WTC11 (cell line): ENCODE measurements at regions not wholly inside any gene's neighbourhood (a gene's known extent, or its start where the extent isn't known, plus 50 kb on each side); places are given as distances from the start of the nearest gene placed in this dataset.

Experiments used
- ATAC-seq: fragments of 200-7000 bp; cut with Tn5 transposase; 2 replicates; pipeline ENCODE4 v1.10.0; 2021; ENCODE audit warnings: mild to moderate bottlenecking, moderate library complexity
- CTCF ChIA-PET: fragments of 300-600 bp; sonication (Branson Sonifier 250); formaldehyde crosslinking; loops from one replicate; lab custom pipeline; 2021; ENCODE audit warnings: antibody characterized with exemption; lab: Charles Lee
- POLR2A ChIA-PET: fragments of 350-600 bp; sonication (Branson Sonifier 250); formaldehyde crosslinking; loops from one replicate; lab custom pipeline; 2021; ENCODE audit warnings: antibody characterized with exemption; lab: Charles Lee
- DNase-seq: peaks from one replicate; pipeline ENCODE4 v3.0.0; 2021; ENCODE audit warnings: low spot score
- H3K27ac Mint-ChIP-seq: 2 replicates; pipeline ENCODE4 v1.8.0; 2021; ENCODE audit warnings: mixed read lengths
- H3K27me3 Mint-ChIP-seq: 2 replicates; pipeline ENCODE4 v1.8.0; 2021; ENCODE audit warnings: low read depth, mild to moderate bottlenecking, moderate library complexity, mixed read lengths
- H3K36me3 Mint-ChIP-seq: 2 replicates; pipeline ENCODE4 v1.8.0; 2021; ENCODE audit warnings: mixed read lengths
- H3K4me1 Mint-ChIP-seq: 2 replicates; pipeline ENCODE4 v1.8.0; 2022; ENCODE audit warnings: mixed read lengths
- H3K4me3 Mint-ChIP-seq: 2 replicates; pipeline ENCODE4 v1.8.0; 2021; ENCODE audit warnings: mild to moderate bottlenecking, moderate library complexity, mixed read lengths
- H3K9me3 Mint-ChIP-seq: 2 replicates; pipeline ENCODE4 v1.8.0; 2021; ENCODE audit warnings: mixed read lengths
- CBFB ChIP-seq: sonication (generic); formaldehyde crosslinking; IDR thresholded peaks from 2 replicates; pipeline ENCODE4 v1.8.1; 2022; ENCODE audit warnings: mild to moderate bottlenecking, low read depth, missing genetic modification reagents
- ELF4 ChIP-seq: sonication (generic); formaldehyde crosslinking; IDR thresholded peaks from 2 replicates; pipeline ENCODE4 v1.8.1; 2022; ENCODE audit warnings: low read depth, mild to moderate bottlenecking, moderate library complexity, missing genetic modification reagents
- GRHL2 ChIP-seq: fragments of 250-450 bp; sonication (Bioruptor Pico); IDR thresholded peaks from 2 replicates; pipeline ENCODE4 v1.8.0; 2022; ENCODE audit warnings: mild to moderate bottlenecking, moderate library complexity; ENCODE audit not compliant: insufficient replicate concordance, severe bottlenecking
- IRF2 ChIP-seq: sonication (generic); formaldehyde crosslinking; IDR thresholded peaks from 2 replicates; pipeline ENCODE4 v1.8.0; 2022; ENCODE audit warnings: low read depth, missing genetic modification reagents, borderline replicate concordance
- NFE2L1 ChIP-seq: sonication (generic); formaldehyde crosslinking; IDR thresholded peaks from 2 replicates; pipeline ENCODE4 v1.8.1; 2023; ENCODE audit warnings: missing genetic modification reagents
- NR1H2 ChIP-seq: sonication (generic); formaldehyde crosslinking; IDR thresholded peaks from 2 replicates; pipeline ENCODE4 v1.9.0; 2021; ENCODE audit warnings: mild to moderate bottlenecking, moderate library complexity, missing genetic modification reagents
- OVOL2 ChIP-seq: fragments of 250-450 bp; sonication (Bioruptor Pico); IDR thresholded peaks from 2 replicates; pipeline ENCODE4 v1.9.0; 2021; ENCODE audit warnings: mild to moderate bottlenecking, borderline replicate concordance
- TP53 ChIP-seq: sonication (generic); formaldehyde crosslinking; IDR thresholded peaks from 2 replicates; pipeline ENCODE4 v1.8.1; 2023; ENCODE audit warnings: mild to moderate bottlenecking, missing genetic modification reagents
- ZNF263 ChIP-seq: sonication (generic); formaldehyde crosslinking; IDR thresholded peaks from 2 replicates; pipeline ENCODE4 v1.8.1; 2022; ENCODE audit warnings: low read depth, mild to moderate bottlenecking, moderate library complexity, missing genetic modification reagents
- ZNF416 ChIP-seq: fragments of 250-450 bp; sonication (Bioruptor Pico); IDR thresholded peaks from 2 replicates; pipeline ENCODE4 v1.9.0; 2021; ENCODE audit warnings: mild to moderate bottlenecking, inconsistent platforms
- ZNF423 ChIP-seq: fragments of 250-450 bp; sonication (Bioruptor Pico); IDR thresholded peaks from 2 replicates; pipeline ENCODE4 v2.1.2; 2022; ENCODE audit warnings: mild to moderate bottlenecking, moderate library complexity
- ZNF671 ChIP-seq: fragments of 250-450 bp; sonication (Bioruptor Pico); IDR thresholded peaks from 2 replicates; pipeline ENCODE4 v1.8.0; 2021; ENCODE audit warnings: mild to moderate bottlenecking
- TF ChIP-seq, protein P1 (sequence below): sonication (generic); formaldehyde crosslinking; IDR thresholded peaks from 2 replicates; pipeline ENCODE4 v1.8.1; 2022; ENCODE audit warnings: missing genetic modification reagents, borderline replicate concordance
- TF ChIP-seq, protein P2 (sequence below): sonication (generic); formaldehyde crosslinking; IDR thresholded peaks from 2 replicates; pipeline ENCODE4 v1.8.1; 2023; ENCODE audit warnings: mild to moderate bottlenecking, missing genetic modification reagents
- TF ChIP-seq, protein P3 (sequence below): sonication (generic); formaldehyde crosslinking; conservative IDR thresholded peaks from 2 replicates; pipeline ENCODE4 v1.8.1; 2022; ENCODE audit warnings: mild to moderate bottlenecking, missing genetic modification reagents
- TF ChIP-seq, protein P4 (sequence below): sonication (generic); formaldehyde crosslinking; IDR thresholded peaks from 2 replicates; pipeline ENCODE4 v1.8.1; 2022; ENCODE audit warnings: mild to moderate bottlenecking, missing genetic modification reagents, moderate library complexity, borderline replicate concordance
- TF ChIP-seq, protein P5 (sequence below): sonication (generic); formaldehyde crosslinking; IDR thresholded peaks from 2 replicates; pipeline ENCODE4 v1.8.0; 2022; ENCODE audit warnings: missing genetic modification reagents
- TF ChIP-seq, protein P6 (sequence below): sonication (generic); formaldehyde crosslinking; IDR thresholded peaks from 2 replicates; pipeline ENCODE4 v1.8.0; 2022; ENCODE audit warnings: mild to moderate bottlenecking, missing genetic modification reagents
- TF ChIP-seq, protein P7 (sequence below): sonication (generic); formaldehyde crosslinking; IDR thresholded peaks from 2 replicates; pipeline ENCODE4 v1.8.0; 2023; ENCODE audit warnings: missing genetic modification reagents, mild to moderate bottlenecking, borderline replicate concordance
- TF ChIP-seq, protein P8 (sequence below): sonication (generic); formaldehyde crosslinking; IDR thresholded peaks from 2 replicates; pipeline ENCODE4 v1.8.1; 2023; ENCODE audit warnings: mild to moderate bottlenecking, moderate library complexity, missing genetic modification reagents

DNA sequence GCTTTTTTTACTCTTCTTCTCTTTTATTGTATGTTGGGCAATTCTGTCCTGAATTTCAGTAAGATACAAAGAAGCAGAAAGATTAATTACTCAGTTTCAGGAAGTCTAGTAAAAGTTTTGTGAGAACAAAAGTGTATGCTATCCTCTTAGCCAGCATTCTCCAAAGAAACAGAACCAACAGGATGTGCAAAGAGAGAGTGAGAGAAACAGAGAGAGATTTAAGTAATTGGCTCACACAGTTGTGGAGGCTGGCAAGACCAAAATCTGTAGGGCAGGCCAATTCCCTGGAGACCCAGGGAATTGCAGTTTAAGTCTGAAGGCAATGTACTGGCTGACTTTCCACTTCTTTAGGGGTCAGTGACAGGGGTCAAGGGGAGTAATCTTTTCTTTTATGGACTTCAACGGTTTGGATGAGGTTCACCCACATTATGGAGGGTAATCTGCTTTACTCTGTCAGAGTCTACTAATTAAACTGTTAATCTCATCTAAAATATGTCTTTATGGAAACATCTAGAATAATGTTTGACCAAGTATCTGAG lies 59.2 kb upstream of the SLC39A8 start:
- ATAC-seq, result no peak; the same call in 1 of the 2 replicates
- ChIA-PET CTCF (no interaction called here), POLR2A (interaction anchor here (0.7 kb wide), 1 partner anchor 14 kb away, joined by 4 read pairs; no protein-coding TSS in a partner anchor)
- Mint-ChIP-seq H3K36me3 (no peaks in the 10 kb centered on the region), H3K27ac (no peak overlapping the region; the same call in 1 of the 2 replicates), H3K9me3 (no peaks in the 10 kb centered on the region), H3K4me3 (no peak overlapping the region), H3K27me3 (no peaks in the 10 kb centered on the region), H3K4me1 (no peaks in the 10 kb centered on the region)
- TF ChIP-seq ZNF263 (no peak), IRF2 (CRISPR knock-in tag) (no peak), TP53 (CRISPR knock-in tag) (no peak), ZNF671 (CRISPR knock-in tag) (no peak), ELF4 (no peak), CBFB (no peak), ZNF423 (no peak), NR1H2 (no peak), OVOL2 (CRISPR knock-in tag) (no peak), GRHL2 (CRISPR knock-in tag) (no peak), ZNF416 (no peak), NFE2L1 (no peak)
- TF ChIP-seq, protein P1, sequence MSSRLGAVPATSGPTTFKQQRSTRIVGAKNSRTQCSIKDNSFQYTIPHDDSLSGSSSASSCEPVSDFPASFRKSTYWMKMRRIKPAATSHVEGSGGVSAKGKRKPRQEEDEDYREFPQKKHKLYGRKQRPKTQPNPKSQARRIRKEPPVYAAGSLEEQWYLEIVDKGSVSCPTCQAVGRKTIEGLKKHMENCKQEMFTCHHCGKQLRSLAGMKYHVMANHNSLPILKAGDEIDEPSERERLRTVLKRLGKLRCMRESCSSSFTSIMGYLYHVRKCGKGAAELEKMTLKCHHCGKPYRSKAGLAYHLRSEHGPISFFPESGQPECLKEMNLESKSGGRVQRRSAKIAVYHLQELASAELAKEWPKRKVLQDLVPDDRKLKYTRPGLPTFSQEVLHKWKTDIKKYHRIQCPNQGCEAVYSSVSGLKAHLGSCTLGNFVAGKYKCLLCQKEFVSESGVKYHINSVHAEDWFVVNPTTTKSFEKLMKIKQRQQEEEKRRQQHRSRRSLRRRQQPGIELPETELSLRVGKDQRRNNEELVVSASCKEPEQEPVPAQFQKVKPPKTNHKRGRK (CRISPR knock-in tag), result no peak
- TF ChIP-seq, protein P2, sequence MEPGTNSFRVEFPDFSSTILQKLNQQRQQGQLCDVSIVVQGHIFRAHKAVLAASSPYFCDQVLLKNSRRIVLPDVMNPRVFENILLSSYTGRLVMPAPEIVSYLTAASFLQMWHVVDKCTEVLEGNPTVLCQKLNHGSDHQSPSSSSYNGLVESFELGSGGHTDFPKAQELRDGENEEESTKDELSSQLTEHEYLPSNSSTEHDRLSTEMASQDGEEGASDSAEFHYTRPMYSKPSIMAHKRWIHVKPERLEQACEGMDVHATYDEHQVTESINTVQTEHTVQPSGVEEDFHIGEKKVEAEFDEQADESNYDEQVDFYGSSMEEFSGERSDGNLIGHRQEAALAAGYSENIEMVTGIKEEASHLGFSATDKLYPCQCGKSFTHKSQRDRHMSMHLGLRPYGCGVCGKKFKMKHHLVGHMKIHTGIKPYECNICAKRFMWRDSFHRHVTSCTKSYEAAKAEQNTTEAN (CRISPR knock-in tag), result no peak
- TF ChIP-seq, protein P3, sequence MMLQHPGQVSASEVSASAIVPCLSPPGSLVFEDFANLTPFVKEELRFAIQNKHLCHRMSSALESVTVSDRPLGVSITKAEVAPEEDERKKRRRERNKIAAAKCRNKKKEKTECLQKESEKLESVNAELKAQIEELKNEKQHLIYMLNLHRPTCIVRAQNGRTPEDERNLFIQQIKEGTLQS, result no peak
- TF ChIP-seq, protein P4, sequence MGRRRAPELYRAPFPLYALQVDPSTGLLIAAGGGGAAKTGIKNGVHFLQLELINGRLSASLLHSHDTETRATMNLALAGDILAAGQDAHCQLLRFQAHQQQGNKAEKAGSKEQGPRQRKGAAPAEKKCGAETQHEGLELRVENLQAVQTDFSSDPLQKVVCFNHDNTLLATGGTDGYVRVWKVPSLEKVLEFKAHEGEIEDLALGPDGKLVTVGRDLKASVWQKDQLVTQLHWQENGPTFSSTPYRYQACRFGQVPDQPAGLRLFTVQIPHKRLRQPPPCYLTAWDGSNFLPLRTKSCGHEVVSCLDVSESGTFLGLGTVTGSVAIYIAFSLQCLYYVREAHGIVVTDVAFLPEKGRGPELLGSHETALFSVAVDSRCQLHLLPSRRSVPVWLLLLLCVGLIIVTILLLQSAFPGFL (CRISPR knock-in tag), result no peak
- TF ChIP-seq, protein P5, sequence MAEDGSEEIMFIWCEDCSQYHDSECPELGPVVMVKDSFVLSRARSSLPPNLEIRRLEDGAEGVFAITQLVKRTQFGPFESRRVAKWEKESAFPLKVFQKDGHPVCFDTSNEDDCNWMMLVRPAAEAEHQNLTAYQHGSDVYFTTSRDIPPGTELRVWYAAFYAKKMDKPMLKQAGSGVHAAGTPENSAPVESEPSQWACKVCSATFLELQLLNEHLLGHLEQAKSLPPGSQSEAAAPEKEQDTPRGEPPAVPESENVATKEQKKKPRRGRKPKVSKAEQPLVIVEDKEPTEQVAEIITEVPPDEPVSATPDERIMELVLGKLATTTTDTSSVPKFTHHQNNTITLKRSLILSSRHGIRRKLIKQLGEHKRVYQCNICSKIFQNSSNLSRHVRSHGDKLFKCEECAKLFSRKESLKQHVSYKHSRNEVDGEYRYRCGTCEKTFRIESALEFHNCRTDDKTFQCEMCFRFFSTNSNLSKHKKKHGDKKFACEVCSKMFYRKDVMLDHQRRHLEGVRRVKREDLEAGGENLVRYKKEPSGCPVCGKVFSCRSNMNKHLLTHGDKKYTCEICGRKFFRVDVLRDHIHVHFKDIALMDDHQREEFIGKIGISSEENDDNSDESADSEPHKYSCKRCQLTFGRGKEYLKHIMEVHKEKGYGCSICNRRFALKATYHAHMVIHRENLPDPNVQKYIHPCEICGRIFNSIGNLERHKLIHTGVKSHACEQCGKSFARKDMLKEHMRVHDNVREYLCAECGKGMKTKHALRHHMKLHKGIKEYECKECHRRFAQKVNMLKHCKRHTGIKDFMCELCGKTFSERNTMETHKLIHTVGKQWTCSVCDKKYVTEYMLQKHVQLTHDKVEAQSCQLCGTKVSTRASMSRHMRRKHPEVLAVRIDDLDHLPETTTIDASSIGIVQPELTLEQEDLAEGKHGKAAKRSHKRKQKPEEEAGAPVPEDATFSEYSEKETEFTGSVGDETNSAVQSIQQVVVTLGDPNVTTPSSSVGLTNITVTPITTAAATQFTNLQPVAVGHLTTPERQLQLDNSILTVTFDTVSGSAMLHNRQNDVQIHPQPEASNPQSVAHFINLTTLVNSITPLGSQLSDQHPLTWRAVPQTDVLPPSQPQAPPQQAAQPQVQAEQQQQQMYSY (CRISPR knock-in tag), result no peak
- TF ChIP-seq, protein P6, sequence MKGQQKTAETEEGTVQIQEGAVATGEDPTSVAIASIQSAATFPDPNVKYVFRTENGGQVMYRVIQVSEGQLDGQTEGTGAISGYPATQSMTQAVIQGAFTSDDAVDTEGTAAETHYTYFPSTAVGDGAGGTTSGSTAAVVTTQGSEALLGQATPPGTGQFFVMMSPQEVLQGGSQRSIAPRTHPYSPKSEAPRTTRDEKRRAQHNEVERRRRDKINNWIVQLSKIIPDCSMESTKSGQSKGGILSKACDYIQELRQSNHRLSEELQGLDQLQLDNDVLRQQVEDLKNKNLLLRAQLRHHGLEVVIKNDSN (CRISPR knock-in tag), result no peak
- TF ChIP-seq, protein P7, sequence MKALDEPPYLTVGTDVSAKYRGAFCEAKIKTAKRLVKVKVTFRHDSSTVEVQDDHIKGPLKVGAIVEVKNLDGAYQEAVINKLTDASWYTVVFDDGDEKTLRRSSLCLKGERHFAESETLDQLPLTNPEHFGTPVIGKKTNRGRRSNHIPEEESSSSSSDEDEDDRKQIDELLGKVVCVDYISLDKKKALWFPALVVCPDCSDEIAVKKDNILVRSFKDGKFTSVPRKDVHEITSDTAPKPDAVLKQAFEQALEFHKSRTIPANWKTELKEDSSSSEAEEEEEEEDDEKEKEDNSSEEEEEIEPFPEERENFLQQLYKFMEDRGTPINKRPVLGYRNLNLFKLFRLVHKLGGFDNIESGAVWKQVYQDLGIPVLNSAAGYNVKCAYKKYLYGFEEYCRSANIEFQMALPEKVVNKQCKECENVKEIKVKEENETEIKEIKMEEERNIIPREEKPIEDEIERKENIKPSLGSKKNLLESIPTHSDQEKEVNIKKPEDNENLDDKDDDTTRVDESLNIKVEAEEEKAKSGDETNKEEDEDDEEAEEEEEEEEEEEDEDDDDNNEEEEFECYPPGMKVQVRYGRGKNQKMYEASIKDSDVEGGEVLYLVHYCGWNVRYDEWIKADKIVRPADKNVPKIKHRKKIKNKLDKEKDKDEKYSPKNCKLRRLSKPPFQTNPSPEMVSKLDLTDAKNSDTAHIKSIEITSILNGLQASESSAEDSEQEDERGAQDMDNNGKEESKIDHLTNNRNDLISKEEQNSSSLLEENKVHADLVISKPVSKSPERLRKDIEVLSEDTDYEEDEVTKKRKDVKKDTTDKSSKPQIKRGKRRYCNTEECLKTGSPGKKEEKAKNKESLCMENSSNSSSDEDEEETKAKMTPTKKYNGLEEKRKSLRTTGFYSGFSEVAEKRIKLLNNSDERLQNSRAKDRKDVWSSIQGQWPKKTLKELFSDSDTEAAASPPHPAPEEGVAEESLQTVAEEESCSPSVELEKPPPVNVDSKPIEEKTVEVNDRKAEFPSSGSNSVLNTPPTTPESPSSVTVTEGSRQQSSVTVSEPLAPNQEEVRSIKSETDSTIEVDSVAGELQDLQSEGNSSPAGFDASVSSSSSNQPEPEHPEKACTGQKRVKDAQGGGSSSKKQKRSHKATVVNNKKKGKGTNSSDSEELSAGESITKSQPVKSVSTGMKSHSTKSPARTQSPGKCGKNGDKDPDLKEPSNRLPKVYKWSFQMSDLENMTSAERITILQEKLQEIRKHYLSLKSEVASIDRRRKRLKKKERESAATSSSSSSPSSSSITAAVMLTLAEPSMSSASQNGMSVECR (CRISPR knock-in tag), result no peak
- TF ChIP-seq, protein P8, sequence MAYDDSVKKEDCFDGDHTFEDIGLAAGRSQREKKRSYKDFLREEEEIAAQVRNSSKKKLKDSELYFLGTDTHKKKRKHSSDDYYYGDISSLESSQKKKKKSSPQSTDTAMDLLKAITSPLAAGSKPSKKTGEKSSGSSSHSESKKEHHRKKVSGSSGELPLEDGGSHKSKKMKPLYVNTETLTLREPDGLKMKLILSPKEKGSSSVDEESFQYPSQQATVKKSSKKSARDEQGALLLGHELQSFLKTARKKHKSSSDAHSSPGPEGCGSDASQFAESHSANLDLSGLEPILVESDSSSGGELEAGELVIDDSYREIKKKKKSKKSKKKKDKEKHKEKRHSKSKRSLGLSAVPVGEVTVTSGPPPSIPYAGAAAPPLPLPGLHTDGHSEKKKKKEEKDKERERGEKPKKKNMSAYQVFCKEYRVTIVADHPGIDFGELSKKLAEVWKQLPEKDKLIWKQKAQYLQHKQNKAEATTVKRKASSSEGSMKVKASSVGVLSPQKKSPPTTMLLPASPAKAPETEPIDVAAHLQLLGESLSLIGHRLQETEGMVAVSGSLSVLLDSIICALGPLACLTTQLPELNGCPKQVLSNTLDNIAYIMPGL (CRISPR knock-in tag), result no peak
- DNase-seq, result no peak
